ENCODE measurements at regions not wholly inside any gene's neighbourhood (a gene's known extent, or its start where the extent isn't known, plus 50 kb on each side); places are given as distances from the start of the nearest gene placed in this dataset.

- DNase-seq (no peak), ATAC-seq (ENCODE audit: low FRiP score in 2 of 2) (no peak)
- Histone ChIP-seq H3K4me3 (no peak overlapping the region), H3K27ac (no peak overlapping the region), H3K27me3 (no peaks in the 10 kb centered on the region), H3K9me3 (no peaks in the 10 kb centered on the region), H3K36me3 (no peaks in the 10 kb centered on the region), H3K4me1 (peaks cover 0 to 11% (median 7%) of the 10 kb centered on the region in 4 donors)
- 54 to 73% methylated on average over 5 of the region's 5 CpGs for WGBS, 2 donors
- TF ChIP-seq POLR2A (IDR thresholded peaks at IDR 0.05) (no peak), EP300 (IDR thresholded peaks at IDR 0.05) (no peak), POLR2AphosphoS5 (IDR thresholded peaks at IDR 0.05) (no peak)
- TF ChIP-seq, protein P1, sequence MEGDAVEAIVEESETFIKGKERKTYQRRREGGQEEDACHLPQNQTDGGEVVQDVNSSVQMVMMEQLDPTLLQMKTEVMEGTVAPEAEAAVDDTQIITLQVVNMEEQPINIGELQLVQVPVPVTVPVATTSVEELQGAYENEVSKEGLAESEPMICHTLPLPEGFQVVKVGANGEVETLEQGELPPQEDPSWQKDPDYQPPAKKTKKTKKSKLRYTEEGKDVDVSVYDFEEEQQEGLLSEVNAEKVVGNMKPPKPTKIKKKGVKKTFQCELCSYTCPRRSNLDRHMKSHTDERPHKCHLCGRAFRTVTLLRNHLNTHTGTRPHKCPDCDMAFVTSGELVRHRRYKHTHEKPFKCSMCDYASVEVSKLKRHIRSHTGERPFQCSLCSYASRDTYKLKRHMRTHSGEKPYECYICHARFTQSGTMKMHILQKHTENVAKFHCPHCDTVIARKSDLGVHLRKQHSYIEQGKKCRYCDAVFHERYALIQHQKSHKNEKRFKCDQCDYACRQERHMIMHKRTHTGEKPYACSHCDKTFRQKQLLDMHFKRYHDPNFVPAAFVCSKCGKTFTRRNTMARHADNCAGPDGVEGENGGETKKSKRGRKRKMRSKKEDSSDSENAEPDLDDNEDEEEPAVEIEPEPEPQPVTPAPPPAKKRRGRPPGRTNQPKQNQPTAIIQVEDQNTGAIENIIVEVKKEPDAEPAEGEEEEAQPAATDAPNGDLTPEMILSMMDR (IDR thresholded peaks at IDR 0.05), result no peak
Measured at GRCh38 chr5:68533571-68534084, 318.1 kb downstream of the PIK3R1 start.

GRCh38 chr5:68534131-68534940 is 318.8 kb downstream of the PIK3R1 start:
- DNase-seq, result peak in 1 of 2 donors; percentile 45
- H3K36me3 ChIP-seq, result no peaks in the 10 kb centered on the region
- H3K27me3 ChIP-seq, result no peaks in the 10 kb centered on the region
- WGBS, 2 donors, result 46 to 55% methylated on average over 12 of the region's 12 CpGs
- no peaks in the 10 kb centered on the region for H3K9me3 ChIP-seq
- peaks cover 0 to 11% (median 7%) of the 10 kb centered on the region in 4 donors for H3K4me1 ChIP-seq
- peak overlapping the region in 1 of 4 donors; percentile 4 for H3K27ac ChIP-seq
- TF ChIP-seq, protein P1 (IDR thresholded peaks at IDR 0.05), result no peak
- TF ChIP-seq POLR2A (IDR thresholded peaks at IDR 0.05), result no peak
- TF ChIP-seq EP300 (IDR thresholded peaks at IDR 0.05), result no peak
- TF ChIP-seq POLR2AphosphoS5 (IDR thresholded peaks at IDR 0.05), result no peak
- peak in 1 of 2 donors; percentile 47 for ATAC-seq (ENCODE audit: low FRiP score in 2 of 2)
- no peak overlapping the region for H3K4me3 ChIP-seq

GRCh38 chr5:68534956-68535520 is 319.5 kb downstream of the PIK3R1 start:
- no peaks in the 10 kb centered on the region for H3K36me3 ChIP-seq
- H3K27me3 ChIP-seq, result no peaks in the 10 kb centered on the region
- H3K9me3 ChIP-seq, result no peaks in the 10 kb centered on the region
- ATAC-seq (ENCODE audit: low FRiP score in 2 of 2), result no peak
- H3K4me1 ChIP-seq, result peaks cover 0 to 11% (median 7%) of the 10 kb centered on the region in 4 donors
- WGBS, 2 donors, result 89 to 95% methylated on average over 8 of the region's 8 CpGs
- H3K27ac ChIP-seq, result no peak overlapping the region
- TF ChIP-seq, protein P1 (IDR thresholded peaks at IDR 0.05), result no peak
- TF ChIP-seq EP300 (IDR thresholded peaks at IDR 0.05), result no peak
- no peak for TF ChIP-seq POLR2AphosphoS5 (IDR thresholded peaks at IDR 0.05)
- TF ChIP-seq POLR2A (IDR thresholded peaks at IDR 0.05), result no peak
- DNase-seq, result no peak
- no peak overlapping the region for H3K4me3 ChIP-seq

GRCh38 chr5:68538814-68539420 is 323.4 kb downstream of the PIK3R1 start:
- ATAC-seq (ENCODE audit: low FRiP score in 2 of 2) (no peak), DNase-seq (no peak)
- no peaks in the 10 kb centered on the region for H3K9me3 ChIP-seq
- no peak overlapping the region for H3K27ac ChIP-seq
- no peaks in the 10 kb centered on the region for H3K4me1 ChIP-seq
- WGBS, 2 donors, result 95 to 96% methylated on average over 6 of the region's 6 CpGs
- no peak for TF ChIP-seq POLR2AphosphoS5 (IDR thresholded peaks at IDR 0.05)
- no peak for TF ChIP-seq POLR2A (IDR thresholded peaks at IDR 0.05)
- TF ChIP-seq, protein P1 (IDR thresholded peaks at IDR 0.05), result no peak
- no peak for TF ChIP-seq EP300 (IDR thresholded peaks at IDR 0.05)
- no peaks in the 10 kb centered on the region for H3K36me3 ChIP-seq
- H3K27me3 ChIP-seq, result no peaks in the 10 kb centered on the region
- no peak overlapping the region for H3K4me3 ChIP-seq

Measured in upper lobe of left lung (tissue), 6 donors.